MG63 (cell line): ENCODE measurements at regions not wholly inside any gene's neighbourhood (a gene's known extent, or its start where the extent isn't known, plus 50 kb on each side); places are given as distances from the start of the nearest gene placed in this dataset.
A peak's percentile ranks its signal among the peaks of the same experiment; 100 is the strongest.

ENCODE experiments used
- DNase-seq: peaks from one replicate; pipeline ENCODE4 v3.0.0-alpha.2; 2020
- H3K27me3 ChIP-seq: fragments of 250-450 bp; sonication (Bioruptor Pico); 2 replicates; pipeline ENCODE4 v1.5.1; 2020; ENCODE audit warnings: mild to moderate bottlenecking, moderate library complexity
- H3K36me3 ChIP-seq: fragments of 250-450 bp; sonication (Bioruptor Pico); 2 replicates; pipeline ENCODE4 v1.5.1; 2020; ENCODE audit warnings: mild to moderate bottlenecking, moderate library complexity
- H3K4me3 ChIP-seq: fragments of 250-450 bp; sonication (Bioruptor Pico); 2 replicates; pipeline ENCODE4 v1.5.1; 2020; ENCODE audit warnings: mild to moderate bottlenecking, moderate library complexity
- H3K9me3 ChIP-seq: fragments of 250-450 bp; sonication (Bioruptor Pico); 2 replicates; pipeline ENCODE4 v1.5.1; 2020; ENCODE audit warnings: mild to moderate bottlenecking, moderate library complexity

- Histone ChIP-seq H3K27me3 (no peaks in the 10 kb centered on the region), H3K36me3 (no peaks in the 10 kb centered on the region), H3K4me3 (no peak overlapping the region), H3K9me3 (no peaks in the 10 kb centered on the region)
- DNase-seq, result no peak
Observed at GRCh38 chr15:98555173-98555515, 93.2 kb upstream of the IGF1R start.

GRCh38 chr15:98556321-98556720, 92.0 kb upstream of the IGF1R start:
- Histone ChIP-seq H3K36me3 (no peaks in the 10 kb centered on the region), H3K9me3 (no peaks in the 10 kb centered on the region), H3K27me3 (no peaks in the 10 kb centered on the region), H3K4me3 (no peak overlapping the region)
- no peak for DNase-seq

- Histone ChIP-seq H3K4me3 (no peak overlapping the region), H3K27me3 (no peaks in the 10 kb centered on the region), H3K9me3 (no peaks in the 10 kb centered on the region), H3K36me3 (no peaks in the 10 kb centered on the region)
- no peak for DNase-seq
Observed at GRCh38 chr15:98560338-98560737, 88.0 kb upstream of the IGF1R start.

GRCh38 chr15:98561169-98561941, 87.0 kb upstream of the IGF1R start:
- H3K4me3 ChIP-seq, result no peak overlapping the region
- no peaks in the 10 kb centered on the region for H3K27me3 ChIP-seq
- no peaks in the 10 kb centered on the region for H3K36me3 ChIP-seq
- no peaks in the 10 kb centered on the region for H3K9me3 ChIP-seq
- no peak for DNase-seq

- H3K27me3 ChIP-seq, result no peaks in the 10 kb centered on the region
- no peaks in the 10 kb centered on the region for H3K36me3 ChIP-seq
- peak; percentile 96 for DNase-seq
- H3K4me3 ChIP-seq, result 0 out of 2 replicates have a peak overlapping the region, but pooled peaks have one; percentile 6
- H3K9me3 ChIP-seq, result no peaks in the 10 kb centered on the region
Observed at GRCh38 chr15:98562331-98562937, 85.9 kb upstream of the IGF1R start.

GRCh38 chr15:98565566-98565965, 82.8 kb upstream of the IGF1R start:
- Histone ChIP-seq H3K36me3 (no peaks in the 10 kb centered on the region), H3K9me3 (no peaks in the 10 kb centered on the region), H3K27me3 (no peaks in the 10 kb centered on the region), H3K4me3 (no peak overlapping the region)
- no peak for DNase-seq

GRCh38 chr15:98567951-98568350, 80.4 kb upstream of the IGF1R start:
- peak; percentile 93 for DNase-seq
- no peaks in the 10 kb centered on the region for H3K36me3 ChIP-seq
- H3K9me3 ChIP-seq, result no peaks in the 10 kb centered on the region
- H3K27me3 ChIP-seq, result no peaks in the 10 kb centered on the region
- H3K4me3 ChIP-seq, result no peak overlapping the region

- no peak for DNase-seq
- H3K27me3 ChIP-seq, result no peaks in the 10 kb centered on the region
- H3K4me3 ChIP-seq, result no peak overlapping the region
- H3K36me3 ChIP-seq, result no peaks in the 10 kb centered on the region
- H3K9me3 ChIP-seq, result no peaks in the 10 kb centered on the region
Observed at GRCh38 chr15:98568382-98569017, 79.8 kb upstream of the IGF1R start.

GRCh38 chr15:98570119-98570518, 78.2 kb upstream of the IGF1R start:
- H3K9me3 ChIP-seq, result no peaks in the 10 kb centered on the region
- H3K36me3 ChIP-seq, result no peaks in the 10 kb centered on the region
- DNase-seq, result no peak
- no peak overlapping the region for H3K4me3 ChIP-seq
- no peaks in the 10 kb centered on the region for H3K27me3 ChIP-seq

GRCh38 chr15:98580572-98580971, 67.8 kb upstream of the IGF1R start:
- peaks cover 2% of the 10 kb centered on the region; the same call in 1 of the 2 replicates for H3K9me3 ChIP-seq

GRCh38 chr15:98581715-98582114, 66.6 kb upstream of the IGF1R start:
- Histone ChIP-seq H3K27me3 (peaks cover 2% of the 10 kb centered on the region; the same call in 1 of the 2 replicates), H3K4me3 (no peak overlapping the region), H3K36me3 (no peaks in the 10 kb centered on the region), H3K9me3 (peaks cover 2% of the 10 kb centered on the region; the same call in 1 of the 2 replicates)
- DNase-seq, result no peak

More at GRCh38 chr15:98580572-98580971, 67.8 kb upstream of the IGF1R start:
- DNase-seq, result peak; percentile 59
- no peaks in the 10 kb centered on the region for H3K36me3 ChIP-seq
- peak overlapping the region; percentile 30 for H3K4me3 ChIP-seq
- H3K27me3 ChIP-seq, result peaks cover 2% of the 10 kb centered on the region; the same call in 1 of the 2 replicates

- no peak for DNase-seq
- no peaks in the 10 kb centered on the region for H3K36me3 ChIP-seq
- peaks cover 2% of the 10 kb centered on the region; the same call in 1 of the 2 replicates for H3K9me3 ChIP-seq
- H3K27me3 ChIP-seq, result peaks cover 2% of the 10 kb centered on the region; the same call in 1 of the 2 replicates
- H3K4me3 ChIP-seq, result no peak overlapping the region
Observed at GRCh38 chr15:98582900-98583554, 65.3 kb upstream of the IGF1R start.

GRCh38 chr15:98583771-98584430, 64.4 kb upstream of the IGF1R start:
- Histone ChIP-seq H3K27me3 (peaks cover 2% of the 10 kb centered on the region; the same call in 1 of the 2 replicates), H3K36me3 (no peaks in the 10 kb centered on the region), H3K9me3 (no peaks in the 10 kb centered on the region), H3K4me3 (no peak overlapping the region)
- no peak for DNase-seq

- Histone ChIP-seq H3K9me3 (no peaks in the 10 kb centered on the region), H3K4me3 (no peak overlapping the region), H3K36me3 (no peaks in the 10 kb centered on the region), H3K27me3 (peaks cover 2% of the 10 kb centered on the region; the same call in 1 of the 2 replicates)
- no peak for DNase-seq
Observed at GRCh38 chr15:98586066-98586465, 62.3 kb upstream of the IGF1R start.

- DNase-seq, result no peak
- H3K9me3 ChIP-seq, result no peaks in the 10 kb centered on the region
- H3K36me3 ChIP-seq, result no peaks in the 10 kb centered on the region
- H3K27me3 ChIP-seq, result no peaks in the 10 kb centered on the region
- no peak overlapping the region for H3K4me3 ChIP-seq
Observed at GRCh38 chr15:98592136-98592535, 56.2 kb upstream of the IGF1R start.

- DNase-seq, result no peak
- Histone ChIP-seq H3K9me3 (no peaks in the 10 kb centered on the region), H3K4me3 (no peak overlapping the region), H3K27me3 (no peaks in the 10 kb centered on the region), H3K36me3 (no peaks in the 10 kb centered on the region)
Observed at GRCh38 chr15:98596131-98596530, 52.2 kb upstream of the IGF1R start.
